Endothelial cell of umbilical vein (primary cell): ENCODE measurements at regions not wholly inside any gene's neighbourhood (a gene's known extent, or its start where the extent isn't known, plus 50 kb on each side); places are given as distances from the start of the nearest gene placed in this dataset.

Experiments
- CTCF ChIP-seq, 2 donors: IDR thresholded peaks; 1 replicate in 1 of 2; 2 replicates in 1 of 2; pipeline ENCODE4 v1.5.1; 2011; ENCODE audit warnings: low read length in 2 of 2, mild to moderate bottlenecking in 2 of 2, moderate library complexity in 2 of 2, control low read depth in 1 of 2, inconsistent platforms in 1 of 2, low read depth in 1 of 2; ENCODE audit not compliant: insufficient read depth in 1 of 2; ENCODE audit errors: extremely low read depth in 1 of 2
- GATA2 ChIP-seq: IDR thresholded peaks from 2 replicates; pipeline ENCODE4 v1.7.0; 2011; ENCODE audit warnings: low read depth, mild to moderate bottlenecking, moderate library complexity, mixed read lengths, low read length; ENCODE audit not compliant: insufficient read length, insufficient read depth
- POLR2A ChIP-seq: IDR thresholded peaks from 2 replicates; pipeline ENCODE4 v1.6.1; 2012; ENCODE audit warnings: low read depth, mild to moderate bottlenecking, control low read depth, low read length
- POLR2AphosphoS5 ChIP-seq: IDR thresholded peaks from 2 replicates; pipeline ENCODE4 v1.6.1; 2012; ENCODE audit warnings: low read depth, mild to moderate bottlenecking, control low read depth, low read length, moderate library complexity; ENCODE audit not compliant: insufficient read depth

GRCh38 chr9:16181539-16181938 lies 628.7 kb downstream of the CCDC171 start:
- TF ChIP-seq CTCF (IDR thresholded peaks at IDR 0.05; ENCODE audit: extremely low read depth in 1 of 2, insufficient read depth in 1 of 2, low read depth in 1 of 2, low read length in 2 of 2) (no peak), POLR2A (no peak), GATA2 (no peak), POLR2AphosphoS5 (no peak)
